Keratinocyte (primary cell): ENCODE measurements at regions not wholly inside any gene's neighbourhood (a gene's known extent, or its start where the extent isn't known, plus 50 kb on each side); places are given as distances from the start of the nearest gene placed in this dataset.

Experiments
- DNase-seq: peaks from one replicate; pipeline ENCODE4 v3.0.0-alpha.2; 2011; ENCODE audit warnings: low read depth, missing footprints, low spot score
- FAIRE-seq: peaks from 2 replicates; lab custom pipeline; 2011; peaks lifted over from hg19 to GRCh38; lab: Jason Lieb, UNC
- H2AFZ ChIP-seq: 2 replicates; pipeline ENCODE4 v1.6.0; 2012; ENCODE audit warnings: low read length, control low read depth, inconsistent platforms; ENCODE audit not compliant: control insufficient read depth
- H3K27ac ChIP-seq: 2 replicates; pipeline ENCODE4 v1.5.1; 2011; ENCODE audit warnings: low read length; ENCODE audit not compliant: control insufficient read depth, insufficient read depth
- H3K27me3 ChIP-seq: 3 replicates; pipeline ENCODE4 v1.6.0; 2011; ENCODE audit warnings: low read length; ENCODE audit not compliant: control insufficient read depth, insufficient read depth; ENCODE audit errors: extremely low read depth
- H3K36me3 ChIP-seq, 2 experiments: 2 replicates in 1 of 2; 3 replicates in 1 of 2; pipeline ENCODE4 v1.5.1; 2011; ENCODE audit warnings: low read length in 2 of 2, mild to moderate bottlenecking in 1 of 2; ENCODE audit not compliant: control insufficient read depth in 2 of 2, insufficient read depth in 2 of 2; ENCODE audit errors: extremely low read depth in 1 of 2
- H3K4me1 ChIP-seq: 3 replicates; pipeline ENCODE4 v1.5.1; 2011; ENCODE audit warnings: low read length; ENCODE audit not compliant: control insufficient read depth, insufficient read depth; ENCODE audit errors: extremely low read depth
- H3K4me2 ChIP-seq: 3 replicates; pipeline ENCODE4 v1.6.0; 2011; ENCODE audit warnings: low read depth, low read length; ENCODE audit not compliant: control insufficient read depth, insufficient read depth; ENCODE audit errors: extremely low read depth
- H3K4me3 ChIP-seq, 3 experiments: fragments of 200-600 bp in 1 of 3; sonication (generic) in 1 of 3; 2 replicates in 2 of 3; 3 replicates in 1 of 3; pipeline ENCODE4 v1.5.1; 2011 to 2016; ENCODE audit warnings: low read length in 3 of 3, mild to moderate bottlenecking in 3 of 3, control low read depth in 2 of 3, inconsistent platforms in 1 of 3, low read depth in 1 of 3, mixed read lengths in 1 of 3, mixed run types in 1 of 3, moderate library complexity in 1 of 3; ENCODE audit not compliant: control insufficient read depth in 2 of 3, insufficient read depth in 2 of 3; ENCODE audit errors: extremely low read depth in 1 of 3
- H3K79me2 ChIP-seq: 2 replicates; pipeline ENCODE4 v1.6.0; 2012; ENCODE audit warnings: low read length; ENCODE audit not compliant: control insufficient read depth, insufficient read depth
- H3K9ac ChIP-seq: 3 replicates; pipeline ENCODE4 v1.6.0; 2011; ENCODE audit warnings: low read length; ENCODE audit not compliant: control insufficient read depth, insufficient read depth; ENCODE audit errors: extremely low read depth
- H3K9me1 ChIP-seq: 3 replicates; pipeline ENCODE4 v1.6.0; 2011; ENCODE audit warnings: low read length; ENCODE audit not compliant: control insufficient read depth, insufficient read depth; ENCODE audit errors: extremely low read depth
- H3K9me3 ChIP-seq: 2 replicates; pipeline ENCODE4 v1.5.1; 2012; ENCODE audit warnings: low read depth, low read length; ENCODE audit not compliant: control insufficient read depth
- H4K20me1 ChIP-seq: 3 replicates; pipeline ENCODE4 v1.6.0; 2011; ENCODE audit warnings: low read length; ENCODE audit not compliant: control insufficient read depth, insufficient read depth; ENCODE audit errors: extremely low read depth
- CTCF ChIP-seq, 3 experiments: IDR thresholded peaks in 1 of 3; conservative IDR thresholded peaks in 1 of 3; optimal IDR thresholded peaks in 1 of 3; 2 replicates in 2 of 3; 3 replicates in 1 of 3; pipeline versions ENCODE3 to v1.5.1; 2011; ENCODE audit warnings: low read length in 3 of 3, mild to moderate bottlenecking in 3 of 3, moderate library complexity in 2 of 3, control low read depth in 1 of 3, inconsistent platforms in 1 of 3; ENCODE audit not compliant: insufficient read depth in 2 of 3; ENCODE audit errors: extremely low read depth in 1 of 3
- EZH2 ChIP-seq: IDR thresholded peaks from one replicate; pipeline ENCODE4 v1.6.1; 2012; ENCODE audit warnings: inconsistent platforms, mild to moderate bottlenecking, low read length, moderate library complexity
- dilution Hi-C: fragments of 300-500 bp; cut with MboI; formaldehyde crosslinking; loops from one replicate; pipeline ENCODE4 v1.7.0; 2020; ENCODE audit warnings: low sequenced_read_pairs; ENCODE audit not compliant: extremely low pct_ligation_motif_present

GRCh38 chr4:10311939-10312338 is 145.3 kb downstream of the ZNF518B start:
- FAIRE-seq, result no peak
- dilution Hi-C loops, result no loop called here

GRCh38 chr4:10305816-10306215 is 151.4 kb downstream of the ZNF518B start:
- FAIRE-seq, result no peak
- Histone ChIP-seq H3K27me3 (no peaks in the 10 kb centered on the region), H3K4me1 (peaks cover 9% of the 10 kb centered on the region), H3K27ac (no peak overlapping the region), H3K79me2 (no peaks in the 10 kb centered on the region), H2AFZ (no peak overlapping the region), H3K9me3 (no peaks in the 10 kb centered on the region), H3K9ac (no peak overlapping the region), H3K36me3 (no peaks in the 10 kb centered on the region), H3K9me1 (no peaks in the 10 kb centered on the region), H3K4me2 (no peak overlapping the region), H3K4me3 (no peak overlapping the region), H4K20me1 (no peaks in the 10 kb centered on the region)
- no peak for DNase-seq
- TF ChIP-seq CTCF (optimal IDR thresholded peaks at IDR 0.05 in 1 of 3, IDR thresholded peaks at IDR 0.05 in 1 of 3, conservative IDR thresholded peaks at IDR 0.05 in 1 of 3; ENCODE audit: extremely low read depth in 1 of 3, insufficient read depth in 2 of 3, low read length in 3 of 3) (no peak), EZH2 (no peak)
- dilution Hi-C loops, result no loop called here

More at GRCh38 chr4:10311939-10312338, 145.3 kb downstream of the ZNF518B start:
- no peaks in the 10 kb centered on the region for H3K79me2 ChIP-seq
- H3K9ac ChIP-seq, result no peak overlapping the region
- no peaks in the 10 kb centered on the region for H4K20me1 ChIP-seq
- H3K4me1 ChIP-seq, result no peaks in the 10 kb centered on the region
- TF ChIP-seq EZH2 (no peak), CTCF (optimal IDR thresholded peaks at IDR 0.05 in 1 of 3, IDR thresholded peaks at IDR 0.05 in 1 of 3, conservative IDR thresholded peaks at IDR 0.05 in 1 of 3; ENCODE audit: extremely low read depth in 1 of 3, insufficient read depth in 2 of 3, low read length in 3 of 3) (no peak)
- no peaks in the 10 kb centered on the region for H3K9me1 ChIP-seq
- H2AFZ ChIP-seq, result no peak overlapping the region
- no peak overlapping the region for H3K4me2 ChIP-seq
- no peak overlapping the region for H3K4me3 ChIP-seq
- H3K27me3 ChIP-seq, result no peaks in the 10 kb centered on the region
- H3K36me3 ChIP-seq, result no peaks in the 10 kb centered on the region
- H3K27ac ChIP-seq, result no peak overlapping the region
- H3K9me3 ChIP-seq, result no peaks in the 10 kb centered on the region
- DNase-seq, result no peak
